Gastroesophageal sphincter (tissue), 4 donors: ENCODE measurements at regions not wholly inside any gene's neighbourhood (a gene's known extent, or its start where the extent isn't known, plus 50 kb on each side); places are given as distances from the start of the nearest gene placed in this dataset.

Source experiments
- ATAC-seq: fragments of 150-250 bp; one replicate; pipeline ENCODE4 v1.9.1; 2016; ENCODE audit warnings: mild to moderate bottlenecking, moderate library complexity
- H3K27ac ChIP-seq, 4 donors: fragments of 200-600 bp; sonication (generic) in 3 of 4; 1 replicate in 3 of 4; 2 replicates in 1 of 4; pipeline ENCODE4 v1.5.1; 2016 to 2019
- H3K27me3 ChIP-seq: fragments of 200-600 bp; sonication (generic); one replicate; pipeline ENCODE4 v1.5.1; 2019
- H3K36me3 ChIP-seq, 2 donors: fragments of 200-600 bp; sonication (generic); one replicate each; pipeline ENCODE4 v1.5.1; 2019; ENCODE audit warnings: control low read depth in 1 of 2
- H3K4me1 ChIP-seq, 3 donors: fragments of 200-600 bp; sonication (generic); 1 replicate in 2 of 3; 2 replicates in 1 of 3; pipeline ENCODE4 v1.5.1; 2016 to 2019; ENCODE audit warnings: control low read depth in 2 of 3
- H3K4me3 ChIP-seq, 2 donors: fragments of 200-600 bp; sonication (generic); one replicate each; pipeline ENCODE4 v1.5.1; 2019; ENCODE audit warnings: mild to moderate bottlenecking in 1 of 2, moderate library complexity in 1 of 2
- H3K9me3 ChIP-seq, 3 donors: fragments of 200-600 bp; sonication (generic); one replicate each; pipeline ENCODE4 v1.5.1; 2017 to 2019; ENCODE audit warnings: control low read depth in 2 of 3
- EP300 ChIP-seq: sonication (generic); formaldehyde crosslinking; IDR thresholded peaks from one replicate; pipeline ENCODE4 v1.6.1; 2017; ENCODE audit warnings: antibody characterized with exemption, mild to moderate bottlenecking
- POLR2A ChIP-seq, 2 donors: fragments of 450-650 bp; IDR thresholded peaks; one replicate each; pipeline ENCODE4 v1.6.1; 2017; ENCODE audit warnings: antibody characterized with exemption in 2 of 2, mild to moderate bottlenecking in 2 of 2, moderate library complexity in 1 of 2
- POLR2AphosphoS5 ChIP-seq: sonication (generic); formaldehyde crosslinking; IDR thresholded peaks from one replicate; pipeline ENCODE4 v1.6.1; 2017; ENCODE audit warnings: antibody characterized with exemption
- WGBS, 2 donors: methylation state at CpG; one replicate each; pipeline ENCODE4 v1.1.5; 2018; ENCODE audit warnings: low coverage in 1 of 2; 5-methylcytosine and 5-hydroxymethylcytosine counted together
- TF ChIP-seq, protein P1 (sequence below), 4 experiments: fragments of 200-600 bp in 2 of 4; fragments of 450-650 bp in 2 of 4; sonication (generic) in 1 of 4; IDR thresholded peaks; one replicate each; pipeline ENCODE4 v1.5.1; 2017 to 2019; ENCODE audit warnings: antibody characterized with exemption in 4 of 4, mild to moderate bottlenecking in 2 of 4, moderate library complexity in 2 of 4

GRCh38 chr13:111516712-111517640, 196.5 kb downstream of the TEX29 start:
- no peak for ATAC-seq
- TF ChIP-seq POLR2A (IDR thresholded peaks at IDR 0.05) (no peak), EP300 (no peak), POLR2AphosphoS5 (no peak)
- TF ChIP-seq, protein P1, sequence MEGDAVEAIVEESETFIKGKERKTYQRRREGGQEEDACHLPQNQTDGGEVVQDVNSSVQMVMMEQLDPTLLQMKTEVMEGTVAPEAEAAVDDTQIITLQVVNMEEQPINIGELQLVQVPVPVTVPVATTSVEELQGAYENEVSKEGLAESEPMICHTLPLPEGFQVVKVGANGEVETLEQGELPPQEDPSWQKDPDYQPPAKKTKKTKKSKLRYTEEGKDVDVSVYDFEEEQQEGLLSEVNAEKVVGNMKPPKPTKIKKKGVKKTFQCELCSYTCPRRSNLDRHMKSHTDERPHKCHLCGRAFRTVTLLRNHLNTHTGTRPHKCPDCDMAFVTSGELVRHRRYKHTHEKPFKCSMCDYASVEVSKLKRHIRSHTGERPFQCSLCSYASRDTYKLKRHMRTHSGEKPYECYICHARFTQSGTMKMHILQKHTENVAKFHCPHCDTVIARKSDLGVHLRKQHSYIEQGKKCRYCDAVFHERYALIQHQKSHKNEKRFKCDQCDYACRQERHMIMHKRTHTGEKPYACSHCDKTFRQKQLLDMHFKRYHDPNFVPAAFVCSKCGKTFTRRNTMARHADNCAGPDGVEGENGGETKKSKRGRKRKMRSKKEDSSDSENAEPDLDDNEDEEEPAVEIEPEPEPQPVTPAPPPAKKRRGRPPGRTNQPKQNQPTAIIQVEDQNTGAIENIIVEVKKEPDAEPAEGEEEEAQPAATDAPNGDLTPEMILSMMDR (IDR thresholded peaks at IDR 0.05), result no peak
- H3K4me1 ChIP-seq, result no peaks in the 10 kb centered on the region
- WGBS, 2 donors, result 42 to 67% methylated on average over 4 to 10 of the region's 28 CpGs
- peaks cover 67% of the 10 kb centered on the region for H3K27me3 ChIP-seq
- no peaks in the 10 kb centered on the region for H3K36me3 ChIP-seq
- H3K27ac ChIP-seq, result no peak overlapping the region
- no peaks in the 10 kb centered on the region for H3K9me3 ChIP-seq
- no peak overlapping the region for H3K4me3 ChIP-seq

DNA sequence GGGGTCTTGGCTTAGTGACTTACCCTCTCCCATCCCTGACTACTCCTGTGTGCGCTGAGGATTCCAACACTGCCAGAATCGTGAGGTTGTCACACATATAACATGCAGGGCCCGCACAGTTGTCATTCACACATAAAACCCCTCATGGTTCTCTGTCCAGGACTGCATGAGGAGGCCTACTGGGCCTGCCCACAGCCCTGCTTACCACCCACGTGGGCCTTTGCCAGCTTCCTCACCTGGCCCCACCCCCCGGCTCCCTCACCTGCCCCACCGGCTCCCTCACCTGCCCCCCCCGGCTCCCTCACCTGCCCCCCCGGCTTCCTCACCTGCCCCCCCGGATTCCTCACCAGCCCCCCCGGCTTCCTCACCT, 197.2 kb downstream of the TEX29 start:
- Histone ChIP-seq H3K4me1 (no peaks in the 10 kb centered on the region), H3K27ac (no peak overlapping the region), H3K4me3 (no peak overlapping the region), H3K9me3 (no peaks in the 10 kb centered on the region), H3K27me3 (peaks cover 61% of the 10 kb centered on the region), H3K36me3 (no peaks in the 10 kb centered on the region)
- 33 to 80% methylated on average over 1 to 2 of the region's 10 CpGs for WGBS, 2 donors
- no peak for ATAC-seq
- TF ChIP-seq EP300 (no peak), POLR2AphosphoS5 (no peak), POLR2A (IDR thresholded peaks at IDR 0.05) (no peak)
- TF ChIP-seq, protein P1 (IDR thresholded peaks at IDR 0.05), result no peak

DNA sequence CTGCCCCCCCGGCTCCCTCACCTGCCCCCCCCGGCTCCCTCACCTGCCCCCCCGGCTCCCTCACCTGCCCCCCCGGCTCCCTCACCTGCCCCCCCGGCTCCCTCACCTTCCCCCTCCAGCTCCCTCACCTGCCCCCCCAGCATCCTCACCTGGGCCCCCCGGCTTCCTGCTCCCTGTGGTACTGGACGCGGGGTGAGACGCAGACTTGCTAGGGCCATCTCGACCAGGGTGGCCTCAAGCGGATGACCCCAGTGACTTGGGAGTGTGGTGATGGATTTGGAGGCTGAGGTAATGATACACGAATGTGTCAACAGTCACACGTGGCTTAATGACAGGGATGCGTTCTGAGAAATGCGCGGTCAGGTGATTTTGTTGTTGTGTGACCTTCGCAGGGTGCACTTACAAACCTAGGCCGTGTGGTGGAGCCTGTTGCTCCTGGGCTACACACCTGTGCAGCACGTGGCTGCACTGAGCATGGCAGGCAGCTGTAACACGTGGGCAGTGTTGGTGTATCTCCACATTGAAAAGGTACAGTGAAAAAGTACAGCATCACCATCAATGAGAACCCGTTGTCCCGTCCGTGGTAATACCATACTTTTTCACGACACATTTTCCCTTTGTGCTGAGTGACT, 197.8 kb downstream of the TEX29 start:
- no peak for ATAC-seq
- TF ChIP-seq, protein P1 (IDR thresholded peaks at IDR 0.05), result no peak
- TF ChIP-seq POLR2A (IDR thresholded peaks at IDR 0.05) (no peak), EP300 (no peak), POLR2AphosphoS5 (no peak)
- no peak overlapping the region for H3K27ac ChIP-seq
- peaks cover 54% of the 10 kb centered on the region for H3K27me3 ChIP-seq
- 73 to 80% methylated on average over 7 of the region's 24 CpGs for WGBS, 2 donors
- H3K36me3 ChIP-seq, result no peaks in the 10 kb centered on the region
- H3K4me3 ChIP-seq, result no peak overlapping the region
- no peaks in the 10 kb centered on the region for H3K4me1 ChIP-seq
- H3K9me3 ChIP-seq, result no peaks in the 10 kb centered on the region

DNA sequence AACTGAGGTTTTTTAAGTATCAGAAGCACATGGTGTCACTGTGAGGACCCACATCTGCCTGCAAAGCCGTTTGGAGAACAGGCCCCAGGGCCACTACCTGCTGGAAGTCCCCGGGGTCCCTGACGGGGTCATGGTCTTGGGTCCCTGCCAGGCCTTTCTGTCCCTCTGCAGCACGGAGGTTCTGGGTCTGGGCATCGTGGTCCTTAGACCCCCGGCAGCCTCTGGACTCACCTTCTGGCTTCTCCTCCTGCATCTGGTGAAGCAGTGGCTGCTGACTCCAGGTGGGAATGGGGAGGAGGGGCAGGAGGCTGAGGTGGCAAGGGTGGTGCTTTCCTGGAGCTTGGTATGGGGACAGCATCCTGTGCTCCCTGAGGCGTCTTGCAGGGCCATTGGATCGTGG, 198.6 kb downstream of the TEX29 start:
- Histone ChIP-seq H3K27ac (no peak overlapping the region), H3K4me1 (no peaks in the 10 kb centered on the region), H3K4me3 (no peak overlapping the region), H3K36me3 (no peaks in the 10 kb centered on the region), H3K9me3 (no peaks in the 10 kb centered on the region), H3K27me3 (peaks cover 47% of the 10 kb centered on the region)
- TF ChIP-seq, protein P1 (IDR thresholded peaks at IDR 0.05), result no peak
- TF ChIP-seq POLR2A (IDR thresholded peaks at IDR 0.05) (no peak), EP300 (no peak), POLR2AphosphoS5 (no peak)
- no peak for ATAC-seq
- WGBS, 2 donors, result 50% methylated on average over 1 of the region's 8 CpGs; no CpG with 5 or more reads in 1 of the 2 donors
